Central memory CD8-positive, alpha-beta T cell (primary cell): ENCODE measurements at regions not wholly inside any gene's neighbourhood (a gene's known extent, or its start where the extent isn't known, plus 50 kb on each side); places are given as distances from the start of the nearest gene placed in this dataset.

ENCODE experiments used
- ATAC-seq: fragments of 150-1000 bp; cut with Tn5 transposase; replicated peaks from 2 replicates; pipeline ENCODE4 v1.10.0; 2022; ENCODE audit warnings: mild to moderate bottlenecking, moderate FRiP score, moderate number of reproducible peaks; ENCODE audit not compliant: poor library complexity, severe bottlenecking; ENCODE audit errors: extremely low read depth
- DNase-seq, 2 donors: peaks; one replicate each; pipeline ENCODE4 v3.0.0; 2021; ENCODE audit warnings: low spot score in 2 of 2
- H3K27ac Mint-ChIP-seq: one replicate; pipeline ENCODE4 v1.8.0; 2022; ENCODE audit warnings: low read depth, mild to moderate bottlenecking, moderate library complexity, mixed read lengths
- H3K27me3 Mint-ChIP-seq: one replicate; pipeline ENCODE4 v1.8.0; 2022; ENCODE audit warnings: mixed read lengths
- H3K36me3 Mint-ChIP-seq: one replicate; pipeline ENCODE4 v1.8.0; 2022; ENCODE audit warnings: mild to moderate bottlenecking, moderate library complexity, mixed read lengths; ENCODE audit not compliant: insufficient read depth
- H3K4me1 Mint-ChIP-seq: one replicate; pipeline ENCODE4 v1.8.0; 2022; ENCODE audit warnings: mixed read lengths
- H3K4me3 Mint-ChIP-seq: one replicate; pipeline ENCODE4 v1.8.0; 2022; ENCODE audit warnings: mild to moderate bottlenecking, moderate library complexity, mixed read lengths
- H3K9me3 Mint-ChIP-seq: one replicate; pipeline ENCODE4 v1.8.0; 2022; ENCODE audit warnings: mixed read lengths

DNA sequence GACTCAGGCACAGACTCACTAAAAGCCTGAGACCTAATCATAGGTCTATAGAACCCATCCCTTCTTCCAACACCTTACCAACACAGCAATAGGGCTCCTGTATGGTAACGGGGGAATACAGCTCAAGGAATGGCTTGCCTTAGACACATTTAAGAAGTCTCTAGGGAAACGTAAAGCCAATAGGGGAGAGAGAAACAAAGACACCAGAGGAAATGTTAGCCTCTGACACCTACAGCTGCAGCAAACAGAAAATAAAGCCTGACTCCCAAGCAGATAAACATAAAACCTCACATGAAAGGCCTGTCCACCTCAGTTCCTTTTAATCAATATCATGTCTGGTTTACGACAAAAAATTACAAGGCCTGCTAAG is 51.1 kb upstream of the NCOA1 start:
- no peak overlapping the region for H3K4me3 Mint-ChIP-seq
- H3K36me3 Mint-ChIP-seq: no peaks in the 10 kb centered on the region
- no peaks in the 10 kb centered on the region for H3K27me3 Mint-ChIP-seq
- no peaks in the 10 kb centered on the region for H3K4me1 Mint-ChIP-seq
- DNase-seq (no peak), ATAC-seq (no peak)
- no peaks in the 10 kb centered on the region for H3K9me3 Mint-ChIP-seq
- H3K27ac Mint-ChIP-seq: no peak overlapping the region

GRCh38 chr2:24439280-24439970 is 51.6 kb upstream of the NCOA1 start:
- Mint-ChIP-seq H3K4me3 (no peak overlapping the region), H3K27me3 (no peaks in the 10 kb centered on the region), H3K36me3 (no peaks in the 10 kb centered on the region), H3K27ac (no peak overlapping the region), H3K4me1 (no peaks in the 10 kb centered on the region), H3K9me3 (no peaks in the 10 kb centered on the region)
- ATAC-seq (no peak), DNase-seq (no peak)

- no peaks in the 10 kb centered on the region for H3K27me3 Mint-ChIP-seq
- no peaks in the 10 kb centered on the region for H3K36me3 Mint-ChIP-seq
- ATAC-seq (no peak), DNase-seq (no peak)
- H3K9me3 Mint-ChIP-seq: no peaks in the 10 kb centered on the region
- H3K27ac Mint-ChIP-seq: no peak overlapping the region
- H3K4me3 Mint-ChIP-seq: no peak overlapping the region
- H3K4me1 Mint-ChIP-seq: no peaks in the 10 kb centered on the region
Observed at GRCh38 chr2:24438106-24438505, 52.9 kb upstream of the NCOA1 start.

- Mint-ChIP-seq H3K4me1 (no peaks in the 10 kb centered on the region), H3K36me3 (no peaks in the 10 kb centered on the region), H3K4me3 (no peak overlapping the region), H3K9me3 (no peaks in the 10 kb centered on the region), H3K27me3 (no peaks in the 10 kb centered on the region), H3K27ac (no peak overlapping the region)
- DNase-seq (no peak), ATAC-seq (no peak)
Observed at GRCh38 chr2:24435391-24436316, 55.4 kb upstream of the NCOA1 start.

DNA sequence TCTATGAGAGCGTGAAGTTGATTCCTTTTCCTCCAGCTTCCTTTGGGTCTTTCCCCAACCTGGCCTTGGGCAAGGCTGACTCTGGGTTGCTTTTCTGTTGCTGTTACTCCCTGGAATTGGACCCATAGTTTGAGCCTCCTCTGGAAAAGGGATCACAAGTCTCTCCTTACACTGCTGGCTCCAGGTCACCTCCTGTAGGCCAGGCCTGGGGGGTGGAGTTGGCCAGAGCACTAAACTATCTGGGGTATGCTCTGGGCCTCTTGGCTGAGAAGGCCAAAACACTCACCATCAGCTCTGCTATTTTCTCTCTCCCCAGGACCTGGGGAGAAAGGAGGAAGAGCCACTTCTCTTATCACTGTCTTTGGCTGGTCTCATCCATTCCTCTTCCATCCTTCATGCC is 56.5 kb upstream of the NCOA1 start:
- H3K27ac Mint-ChIP-seq: no peak overlapping the region
- DNase-seq (no peak), ATAC-seq (no peak)
- no peak overlapping the region for H3K4me3 Mint-ChIP-seq
- H3K9me3 Mint-ChIP-seq: no peaks in the 10 kb centered on the region
- H3K36me3 Mint-ChIP-seq: no peaks in the 10 kb centered on the region
- no peaks in the 10 kb centered on the region for H3K4me1 Mint-ChIP-seq
- H3K27me3 Mint-ChIP-seq: no peaks in the 10 kb centered on the region

- no peaks in the 10 kb centered on the region for H3K27me3 Mint-ChIP-seq
- H3K4me3 Mint-ChIP-seq: no peak overlapping the region
- no peak for ATAC-seq
- H3K9me3 Mint-ChIP-seq: no peaks in the 10 kb centered on the region
- H3K4me1 Mint-ChIP-seq: no peaks in the 10 kb centered on the region
- no peak overlapping the region for H3K27ac Mint-ChIP-seq
- no peak for DNase-seq
- H3K36me3 Mint-ChIP-seq: no peaks in the 10 kb centered on the region
Observed at GRCh38 chr2:24432735-24433134, 58.3 kb upstream of the NCOA1 start.

DNA sequence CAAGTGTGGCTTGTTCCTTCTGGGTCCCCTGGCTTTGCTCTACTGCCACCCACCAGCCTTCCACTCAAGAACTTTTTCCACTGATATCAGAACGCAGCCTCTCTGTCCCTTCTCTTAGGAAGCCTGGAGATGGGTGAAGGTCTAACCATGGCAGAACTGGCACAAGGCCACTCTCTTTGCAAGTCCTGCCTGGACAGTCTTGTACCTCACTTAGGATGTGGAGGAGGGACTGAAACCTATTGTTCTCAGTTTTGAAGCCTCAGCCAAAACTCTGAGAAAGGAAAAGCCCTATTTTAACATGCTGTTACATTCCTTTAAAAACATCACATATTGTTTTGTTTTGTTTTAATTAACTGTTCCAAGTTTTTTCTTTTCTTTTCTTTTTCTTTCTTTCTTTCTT is 58.9 kb upstream of the NCOA1 start:
- H3K27me3 Mint-ChIP-seq: no peaks in the 10 kb centered on the region
- no peak for DNase-seq

DNA sequence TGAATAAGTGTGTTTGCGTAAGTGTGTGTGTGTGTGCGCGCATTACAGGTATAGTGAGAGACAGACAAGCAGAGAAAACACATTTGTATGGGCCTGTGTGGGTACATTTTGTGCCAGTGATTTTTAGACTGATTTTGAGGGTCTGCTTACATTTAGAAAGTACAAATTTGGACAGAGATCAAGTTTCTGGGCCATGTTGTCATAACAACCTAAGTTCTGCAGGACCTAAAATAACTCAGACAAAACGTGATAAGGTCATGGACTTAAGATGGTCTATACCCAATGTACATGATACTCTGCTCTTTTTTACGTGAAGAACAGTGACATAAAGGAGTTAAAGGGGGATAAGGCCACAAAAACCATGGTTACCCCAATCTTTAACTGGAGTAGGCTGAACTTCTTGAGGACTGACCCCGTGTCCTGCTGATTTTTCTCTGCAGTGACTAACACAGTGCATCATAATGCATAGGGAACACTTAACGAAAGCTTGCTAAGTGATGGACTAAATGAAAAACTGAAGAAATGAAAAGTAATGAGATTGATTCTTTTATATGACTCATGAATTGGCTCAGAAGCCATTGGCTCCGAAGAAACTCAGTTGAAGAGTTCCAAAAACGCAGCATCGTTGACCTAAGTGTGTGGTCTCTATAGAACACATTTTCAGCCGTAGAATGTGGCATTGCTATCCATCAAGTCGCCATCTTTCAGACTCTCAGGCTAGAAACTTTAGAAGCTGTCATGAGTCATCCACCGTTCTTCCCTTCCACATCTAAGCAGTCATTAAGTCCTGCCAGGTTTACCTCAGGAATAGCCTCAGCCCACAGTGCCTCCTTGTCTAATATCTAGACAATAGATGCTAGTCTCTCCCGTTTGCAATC is 61.6 kb upstream of the NCOA1 start:
- DNase-seq (no peak), ATAC-seq (no peak)
- Mint-ChIP-seq H3K4me3 (no peak overlapping the region), H3K4me1 (no peaks in the 10 kb centered on the region), H3K27me3 (no peaks in the 10 kb centered on the region), H3K27ac (no peak overlapping the region), H3K36me3 (no peaks in the 10 kb centered on the region), H3K9me3 (no peaks in the 10 kb centered on the region)

More for the DNA sequence above, 58.9 kb upstream of the NCOA1 start:
- Mint-ChIP-seq H3K27ac (no peak overlapping the region), H3K9me3 (no peaks in the 10 kb centered on the region), H3K4me3 (no peak overlapping the region), H3K4me1 (no peaks in the 10 kb centered on the region), H3K36me3 (no peaks in the 10 kb centered on the region)
- ATAC-seq: no peak

GRCh38 chr2:24424387-24424786 is 64.1 kb upstream of the ITSN2 start:
- H3K36me3 Mint-ChIP-seq: no peaks in the 10 kb centered on the region
- no peak overlapping the region for H3K4me3 Mint-ChIP-seq
- ATAC-seq (no peak), DNase-seq (no peak)
- H3K27ac Mint-ChIP-seq: no peak overlapping the region
- no peaks in the 10 kb centered on the region for H3K9me3 Mint-ChIP-seq
- no peaks in the 10 kb centered on the region for H3K27me3 Mint-ChIP-seq
- H3K4me1 Mint-ChIP-seq: no peaks in the 10 kb centered on the region

- no peak for DNase-seq
- Mint-ChIP-seq H3K27me3 (no peaks in the 10 kb centered on the region), H3K4me1 (no peaks in the 10 kb centered on the region), H3K27ac (no peak overlapping the region), H3K36me3 (peaks cover 1% of the 10 kb centered on the region), H3K9me3 (no peaks in the 10 kb centered on the region), H3K4me3 (no peak overlapping the region)
- ATAC-seq: no peak
Observed at GRCh38 chr2:24423095-24423494, 62.8 kb upstream of the ITSN2 start.

DNA sequence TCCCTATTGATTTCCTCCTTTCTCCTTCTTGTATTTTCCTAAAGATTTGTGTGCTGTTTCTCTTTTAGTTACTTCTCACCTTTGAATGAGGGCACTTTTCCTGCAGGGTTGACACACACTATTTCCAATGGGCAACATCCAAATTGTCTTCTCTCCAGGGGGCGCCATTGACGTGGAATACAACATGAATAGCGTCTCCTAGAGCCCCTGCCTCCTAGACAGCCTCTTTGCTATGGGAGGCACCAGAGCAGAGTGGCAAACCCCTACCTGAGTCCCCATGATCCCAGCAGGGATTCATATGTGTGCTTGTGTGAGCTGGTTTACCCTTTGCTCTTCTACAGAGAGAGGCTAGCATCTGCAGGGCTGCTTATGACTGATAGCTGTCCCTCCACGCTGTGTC is 61.3 kb upstream of the ITSN2 start:
- DNase-seq (peak; percentile 21 to 24), ATAC-seq (no peak)
- H3K4me1 Mint-ChIP-seq: no peaks in the 10 kb centered on the region
- peaks cover 1% of the 10 kb centered on the region for H3K36me3 Mint-ChIP-seq
- no peak overlapping the region for H3K27ac Mint-ChIP-seq
- H3K27me3 Mint-ChIP-seq: no peaks in the 10 kb centered on the region
- H3K4me3 Mint-ChIP-seq: no peak overlapping the region
- no peaks in the 10 kb centered on the region for H3K9me3 Mint-ChIP-seq

- Mint-ChIP-seq H3K4me3 (no peak overlapping the region), H3K27ac (no peak overlapping the region), H3K27me3 (no peaks in the 10 kb centered on the region), H3K4me1 (no peaks in the 10 kb centered on the region), H3K36me3 (peaks cover 1% of the 10 kb centered on the region), H3K9me3 (no peaks in the 10 kb centered on the region)
- ATAC-seq (no peak), DNase-seq (no peak)
Observed at GRCh38 chr2:24420373-24420772, 60.0 kb upstream of the ITSN2 start.
